ENCODE measurements at regions not wholly inside any gene's neighbourhood (a gene's known extent, or its start where the extent isn't known, plus 50 kb on each side); places are given as distances from the start of the nearest gene placed in this dataset.

DNA sequence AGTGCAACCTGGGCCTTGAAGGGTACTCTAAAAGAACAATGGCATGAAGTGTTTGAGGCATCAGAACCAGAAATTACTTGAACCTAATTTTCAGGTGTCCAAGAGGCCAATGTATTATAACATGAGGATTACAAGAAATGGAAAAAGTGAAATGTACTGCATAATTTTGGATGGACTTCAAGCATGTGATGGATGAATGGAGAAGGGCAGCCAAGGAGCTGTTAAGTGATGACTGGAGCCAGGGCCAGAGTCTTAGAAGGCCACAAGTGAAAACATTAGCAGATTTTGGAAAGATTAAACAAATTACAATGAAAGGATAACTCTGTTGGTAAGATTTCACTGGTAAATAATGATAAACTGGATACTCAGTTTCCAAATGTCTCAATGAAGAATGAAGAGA is 738.2 kb downstream of the CD109 start:
- TF ChIP-seq GATA3 (IDR thresholded peaks at IDR 0.05; ENCODE audit: low read depth, low read length), result no peak
- no peak for TF ChIP-seq GATA2 (IDR thresholded peaks at IDR 0.05; ENCODE audit: low read depth, low read length)

Measured in SH-SY5Y (cell line).